Trophoblast cell (in vitro differentiated cells and primary cell): ENCODE measurements at regions not wholly inside any gene's neighbourhood (a gene's known extent, or its start where the extent isn't known, plus 50 kb on each side); places are given as distances from the start of the nearest gene placed in this dataset.

Experiments
- DNase-seq, 2 donors: peaks; one replicate each; pipeline ENCODE4 v3.0.0-alpha.2; 2016
- H2AFZ ChIP-seq: 2 replicates; pipeline ENCODE4 v1.6.1; 2013; ENCODE audit warnings: low read length, moderate library complexity, mild to moderate bottlenecking; ENCODE audit not compliant: insufficient read depth, poor library complexity
- H2AK5ac ChIP-seq: 2 replicates; pipeline ENCODE4 v1.6.1; 2013; ENCODE audit warnings: mild to moderate bottlenecking, low read length
- H2BK120ac ChIP-seq: 2 replicates; pipeline ENCODE4 v1.6.1; 2013; ENCODE audit warnings: low read length, mild to moderate bottlenecking, moderate library complexity; ENCODE audit not compliant: insufficient read depth, poor library complexity
- H2BK12ac ChIP-seq: 2 replicates; pipeline ENCODE4 v1.6.1; 2013; ENCODE audit warnings: mild to moderate bottlenecking, low read length, moderate library complexity
- H2BK5ac ChIP-seq: 2 replicates; pipeline ENCODE4 v1.6.1; 2013; ENCODE audit warnings: low read length, low read depth, moderate library complexity, mild to moderate bottlenecking; ENCODE audit not compliant: poor library complexity
- H3K14ac ChIP-seq: 2 replicates; pipeline ENCODE4 v1.6.1; 2013; ENCODE audit warnings: mild to moderate bottlenecking, low read length
- H3K18ac ChIP-seq: 2 replicates; pipeline ENCODE4 v1.6.1; 2013; ENCODE audit warnings: mild to moderate bottlenecking, low read length
- H3K23ac ChIP-seq: 2 replicates; pipeline ENCODE4 v1.6.1; 2013; ENCODE audit warnings: low read length
- H3K27ac ChIP-seq: 2 replicates; pipeline ENCODE4 v1.5.1; 2013; ENCODE audit warnings: low read depth, mild to moderate bottlenecking, inconsistent platforms, low read length, moderate library complexity
- H3K27me3 ChIP-seq: 2 replicates; pipeline ENCODE4 v1.6.1; 2013; ENCODE audit warnings: inconsistent platforms, mild to moderate bottlenecking, low read length, moderate library complexity; ENCODE audit not compliant: insufficient read depth
- H3K36me3 ChIP-seq, 2 experiments: 1 replicate in 1 of 2; 2 replicates in 1 of 2; pipeline ENCODE4 v1.6.1; 2013; ENCODE audit warnings: low read length in 2 of 2, mild to moderate bottlenecking in 2 of 2, moderate library complexity in 1 of 2; ENCODE audit not compliant: insufficient read depth in 2 of 2, control insufficient read depth in 1 of 2
- H3K4ac ChIP-seq: 2 replicates; pipeline ENCODE4 v1.6.1; 2013; ENCODE audit warnings: low read depth, mild to moderate bottlenecking, low read length, moderate library complexity
- H3K4me1 ChIP-seq, 2 experiments: 1 replicate in 1 of 2; 2 replicates in 1 of 2; pipeline ENCODE4 v1.6.1; 2013; ENCODE audit warnings: low read length in 2 of 2, mild to moderate bottlenecking in 2 of 2, moderate library complexity in 1 of 2; ENCODE audit not compliant: insufficient read depth in 2 of 2, control insufficient read depth in 1 of 2
- H3K4me2 ChIP-seq: 2 replicates; pipeline ENCODE4 v1.6.1; 2013; ENCODE audit warnings: inconsistent platforms, mild to moderate bottlenecking, low read length, moderate library complexity
- H3K4me3 ChIP-seq: 2 replicates; pipeline ENCODE4 v1.5.1; 2013; ENCODE audit warnings: mild to moderate bottlenecking, low read depth, low read length, inconsistent platforms
- H3K79me1 ChIP-seq: one replicate; pipeline ENCODE4 v1.6.1; 2013; ENCODE audit warnings: low read length
- H3K79me2 ChIP-seq: 2 replicates; pipeline ENCODE4 v1.6.1; 2013; ENCODE audit warnings: low read length, mild to moderate bottlenecking; ENCODE audit not compliant: control insufficient read depth, insufficient read depth, poor library complexity
- H3K9ac ChIP-seq: 2 replicates; pipeline ENCODE4 v1.6.1; 2013; ENCODE audit warnings: mild to moderate bottlenecking, low read length
- H3K9me3 ChIP-seq: 2 replicates; pipeline ENCODE4 v1.6.1; 2013; ENCODE audit warnings: low read depth, mild to moderate bottlenecking, control low read depth, inconsistent platforms, low read length; ENCODE audit not compliant: insufficient read depth
- H4K12ac ChIP-seq: 2 replicates; pipeline ENCODE4 v1.6.1; 2013; ENCODE audit warnings: low read depth, mild to moderate bottlenecking, low read length, moderate library complexity
- H4K8ac ChIP-seq: 2 replicates; pipeline ENCODE4 v1.6.1; 2013; ENCODE audit warnings: low read depth, mild to moderate bottlenecking, low read length, moderate library complexity
- H4K91ac ChIP-seq: one replicate; pipeline ENCODE4 v1.6.1; 2013; ENCODE audit warnings: low read depth, mild to moderate bottlenecking, low read length, moderate library complexity
- WGBS: extraction: QIAGEN DNeasy Blood & Tissue Kit; methylation state at CpG from one replicate; pipeline ENCODE4 v1.1.7; 2013; ENCODE audit warnings: missing lambda C conversion rate; ENCODE audit not compliant: insufficient read length, insufficient coverage; ENCODE audit errors: extremely low coverage; 5-methylcytosine and 5-hydroxymethylcytosine counted together

DNA sequence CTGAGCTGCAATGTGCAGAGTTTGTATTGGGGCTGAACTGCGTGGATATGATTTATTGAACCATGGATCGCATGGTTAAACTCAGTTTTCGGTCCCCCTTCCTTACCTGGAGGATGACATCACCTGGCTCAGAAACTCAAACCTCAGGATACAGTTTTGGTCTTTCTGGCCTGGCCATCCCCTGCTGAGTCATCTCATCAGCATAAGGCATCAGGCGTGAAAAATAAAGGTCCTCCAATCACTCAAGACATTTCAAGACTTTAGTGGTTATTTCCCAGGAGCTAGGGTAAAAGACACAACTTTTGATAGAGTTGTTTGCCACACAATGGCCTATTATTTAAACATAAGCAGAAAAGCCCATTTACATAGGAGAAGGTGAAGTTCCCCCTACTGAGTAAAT lies 631.1 kb upstream of the TMEM132C start:
- H3K27me3 ChIP-seq = no peaks in the 10 kb centered on the region
- no peaks in the 10 kb centered on the region for H3K9me3 ChIP-seq
- no peak overlapping the region for H2BK5ac ChIP-seq
- H2AFZ ChIP-seq = no peak overlapping the region
- no peak for DNase-seq
- H3K4me2 ChIP-seq = no peak overlapping the region
- H3K4me3 ChIP-seq = no peak overlapping the region
- H2BK12ac ChIP-seq = no peak overlapping the region
- no peak overlapping the region for H4K91ac ChIP-seq
- no peak overlapping the region for H2BK120ac ChIP-seq
- no peak overlapping the region for H4K8ac ChIP-seq
- WGBS = no CpG with 5 or more reads among the region's 4 CpGs
- H4K12ac ChIP-seq = no peak overlapping the region
- no peaks in the 10 kb centered on the region for H3K79me2 ChIP-seq
- H2AK5ac ChIP-seq = no peak overlapping the region
- H3K4me1 ChIP-seq = peaks cover 0 to 2% of the 10 kb centered on the region in 2 experiments
- H3K4ac ChIP-seq = no peak overlapping the region
- H3K36me3 ChIP-seq = no peaks in the 10 kb centered on the region
- no peak overlapping the region for H3K18ac ChIP-seq
- H3K23ac ChIP-seq = no peak overlapping the region
- no peak overlapping the region for H3K14ac ChIP-seq
- no peak overlapping the region for H3K27ac ChIP-seq
- no peak overlapping the region for H3K9ac ChIP-seq
- peaks cover 2% of the 10 kb centered on the region for H3K79me1 ChIP-seq

DNA sequence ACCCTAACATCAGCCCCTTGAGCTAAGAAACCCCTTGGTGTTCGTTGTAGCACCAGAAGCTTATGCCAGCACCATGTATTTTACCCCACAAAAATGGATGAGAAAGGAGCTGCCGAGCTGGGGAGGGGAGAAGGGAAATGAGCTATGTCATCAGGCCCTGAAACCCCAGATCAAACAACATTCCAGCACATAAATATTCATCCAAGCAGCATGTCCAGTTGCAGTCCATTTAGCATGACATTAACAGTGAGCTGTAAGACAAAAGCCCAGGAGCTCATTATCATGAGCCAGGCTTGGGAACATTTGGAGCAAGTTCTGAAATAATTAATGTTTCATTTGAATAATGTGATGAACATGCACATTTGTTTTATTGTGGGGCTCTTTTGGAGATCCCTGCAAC lies 630.1 kb upstream of the TMEM132C start:
- Histone ChIP-seq H2BK120ac (no peak overlapping the region), H4K12ac (no peak overlapping the region), H3K4me1 (peaks cover 0 to 2% of the 10 kb centered on the region in 2 experiments), H2AFZ (no peak overlapping the region), H3K23ac (no peak overlapping the region), H2BK5ac (no peak overlapping the region), H3K9me3 (no peaks in the 10 kb centered on the region), H3K36me3 (no peaks in the 10 kb centered on the region), H2BK12ac (no peak overlapping the region), H3K18ac (no peak overlapping the region), H3K27ac (no peak overlapping the region), H3K79me2 (no peaks in the 10 kb centered on the region), H3K4me3 (no peak overlapping the region), H2AK5ac (no peak overlapping the region), H3K4ac (no peak overlapping the region), H3K9ac (no peak overlapping the region), H4K91ac (no peak overlapping the region), H4K8ac (no peak overlapping the region), H3K14ac (no peak overlapping the region), H3K27me3 (no peaks in the 10 kb centered on the region), H3K79me1 (peaks cover 2% of the 10 kb centered on the region), H3K4me2 (no peak overlapping the region)
- WGBS = no CpG with 5 or more reads among the region's 2 CpGs
- no peak for DNase-seq

DNA sequence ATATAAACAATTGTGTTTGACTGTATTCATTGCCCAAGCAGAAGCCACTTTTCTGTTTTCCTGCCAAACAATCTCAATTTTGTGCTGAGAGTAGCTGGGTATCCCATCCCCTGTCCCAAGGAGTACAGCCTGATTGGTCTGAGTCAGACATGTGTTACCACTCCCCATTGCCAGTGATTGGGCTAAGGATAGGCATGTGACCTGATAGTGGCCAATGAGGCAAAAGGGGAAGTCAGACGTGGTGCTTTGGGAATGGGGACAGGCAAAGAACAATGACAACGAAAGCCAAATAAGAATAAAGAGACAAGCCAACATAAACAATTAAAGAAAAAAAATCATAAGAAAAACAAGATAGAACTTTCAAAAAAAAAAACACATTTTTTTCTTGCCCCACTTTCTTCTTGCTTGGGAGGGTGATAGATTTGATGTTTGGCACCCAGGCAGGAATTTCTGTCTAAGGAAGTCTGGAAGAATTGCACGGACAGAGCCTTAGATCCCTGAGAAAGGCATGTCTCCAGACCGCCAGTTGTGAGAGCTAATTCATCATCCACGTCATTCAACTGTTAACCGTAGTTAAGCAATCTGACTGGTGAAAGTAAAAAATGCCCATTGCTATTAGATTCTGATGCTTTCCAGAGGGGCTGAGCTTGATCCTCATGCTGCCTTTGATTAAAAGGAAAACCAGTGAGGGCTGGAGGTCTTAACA lies 626.6 kb upstream of the TMEM132C start:
- Histone ChIP-seq H3K18ac (no peak overlapping the region), H3K4me1 (peaks cover 0 to 2% of the 10 kb centered on the region in 2 experiments), H2BK12ac (no peak overlapping the region), H3K27ac (peak overlapping the region; percentile 25), H3K14ac (no peak overlapping the region), H2AFZ (no peak overlapping the region), H4K12ac (no peak overlapping the region), H3K27me3 (no peaks in the 10 kb centered on the region), H3K9ac (peak overlapping the region; percentile 12), H3K36me3 (no peaks in the 10 kb centered on the region), H2BK120ac (no peak overlapping the region), H3K23ac (no peak overlapping the region), H3K79me1 (peaks cover 2% of the 10 kb centered on the region), H3K4me2 (no peak overlapping the region), H3K79me2 (no peaks in the 10 kb centered on the region), H3K4me3 (no peak overlapping the region), H2BK5ac (no peak overlapping the region), H3K4ac (no peak overlapping the region), H3K9me3 (no peaks in the 10 kb centered on the region), H4K8ac (no peak overlapping the region), H2AK5ac (no peak overlapping the region), H4K91ac (peak overlapping the region; percentile 50)
- no peak for DNase-seq
- WGBS = no CpG with 5 or more reads among the region's 6 CpGs

DNA sequence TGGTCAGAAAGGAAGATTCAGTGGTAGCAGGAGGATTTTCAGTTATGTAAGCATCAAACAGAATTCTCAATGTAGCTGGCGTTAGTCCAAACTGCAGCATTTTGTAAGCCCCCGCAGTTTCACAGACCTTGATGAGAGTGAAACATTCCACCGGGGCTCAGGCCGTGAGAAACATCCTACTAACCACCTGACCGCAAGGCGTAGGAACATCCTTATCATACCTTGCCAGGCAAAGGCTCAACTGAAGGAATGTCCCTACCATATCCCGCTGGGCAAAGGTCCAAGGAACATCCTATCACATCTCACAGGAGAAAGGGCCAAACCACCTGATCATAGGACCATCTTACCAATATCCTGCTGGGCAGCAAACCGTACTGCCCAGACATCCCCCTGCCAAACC lies 624.8 kb upstream of the TMEM132C start:
- Histone ChIP-seq H2BK120ac (no peak overlapping the region), H3K23ac (no peak overlapping the region), H3K79me1 (peaks cover 2% of the 10 kb centered on the region), H3K4me2 (no peak overlapping the region), H3K4ac (no peak overlapping the region), H3K9ac (no peak overlapping the region), H2BK5ac (no peak overlapping the region), H2AFZ (no peak overlapping the region), H3K4me1 (peaks cover 0 to 2% of the 10 kb centered on the region in 2 experiments), H3K79me2 (no peaks in the 10 kb centered on the region), H3K9me3 (no peaks in the 10 kb centered on the region), H2BK12ac (peak overlapping the region; percentile 40), H4K91ac (no peak overlapping the region), H3K14ac (no peak overlapping the region), H4K8ac (peak overlapping the region; percentile 38), H3K27me3 (no peaks in the 10 kb centered on the region), H2AK5ac (peak overlapping the region; percentile 62), H3K36me3 (no peaks in the 10 kb centered on the region), H3K18ac (no peak overlapping the region), H3K4me3 (no peak overlapping the region), H4K12ac (no peak overlapping the region), H3K27ac (no peak overlapping the region)
- no peak for DNase-seq
- no CpG with 5 or more reads among the region's 8 CpGs for WGBS
